DOHH2 (cell line): ENCODE measurements at regions not wholly inside any gene's neighbourhood (a gene's known extent, or its start where the extent isn't known, plus 50 kb on each side); places are given as distances from the start of the nearest gene placed in this dataset.
"Not testable (repeated sequence)": the region's sequence is repeated elsewhere in the genome, so short reads cannot be mapped to it uniquely, and the experiment has no call there.

Experiments used
- H3F3A ChIP-seq: fragments of 200-600 bp; sonication (generic), shearing (Covaris generic); 2 replicates; pipeline ENCODE4 v1.6.0; 2016; ENCODE audit warnings: antibody characterized with exemption, mild to moderate bottlenecking; ENCODE audit not compliant: control insufficient read depth, insufficient read depth
- H3K27ac ChIP-seq: fragments of 200-600 bp; sonication (generic); 2 replicates; pipeline ENCODE4 v1.5.1; 2014; ENCODE audit warnings: low read depth, mild to moderate bottlenecking, low read length, moderate library complexity
- H3K27me3 ChIP-seq: fragments of 200-600 bp; sonication (generic); 2 replicates; pipeline ENCODE4 v1.6.1; 2014; ENCODE audit warnings: mild to moderate bottlenecking, low read length, mixed read lengths; ENCODE audit not compliant: control insufficient read depth
- H3K36me3 ChIP-seq: fragments of 200-600 bp; sonication (generic); 2 replicates; pipeline ENCODE4 v1.6.1; 2014; ENCODE audit warnings: mild to moderate bottlenecking, low read length, moderate library complexity, mixed read lengths; ENCODE audit not compliant: control insufficient read depth
- H3K4me1 ChIP-seq: fragments of 200-600 bp; sonication (generic); 2 replicates; pipeline ENCODE4 v1.6.1; 2014; ENCODE audit warnings: mild to moderate bottlenecking, low read length, mixed read lengths; ENCODE audit not compliant: control insufficient read depth
- H3K4me2 ChIP-seq: fragments of 200-600 bp; sonication (generic); 2 replicates; pipeline ENCODE4 v1.6.0; 2014; ENCODE audit warnings: mild to moderate bottlenecking, low read length, moderate library complexity
- H3K4me3 ChIP-seq: fragments of 200-600 bp; sonication (generic); 2 replicates; pipeline ENCODE4 v1.5.1; 2014; ENCODE audit warnings: mild to moderate bottlenecking, low read length, mixed read lengths
- H3K79me2 ChIP-seq: fragments of 200-600 bp; sonication (generic); 2 replicates; pipeline ENCODE4 v1.6.1; 2014; ENCODE audit warnings: mild to moderate bottlenecking, low read length, mixed read lengths; ENCODE audit not compliant: control insufficient read depth
- H3K9me2 ChIP-seq: fragments of 200-600 bp; sonication (generic); replicated peaks from 2 replicates; pipeline ENCODE4 v1.6.1; 2014; ENCODE audit warnings: mild to moderate bottlenecking, low read length, mixed read lengths; ENCODE audit not compliant: control insufficient read depth
- H3K9me3 ChIP-seq: fragments of 200-600 bp; sonication (generic); 2 replicates; pipeline ENCODE4 v1.6.1; 2014; ENCODE audit warnings: antibody characterized with exemption, low read length, mixed read lengths; ENCODE audit not compliant: control insufficient read depth, insufficient read depth
- H4K20me1 ChIP-seq: fragments of 200-600 bp; sonication (generic); 2 replicates; pipeline ENCODE4 v1.6.0; 2014; ENCODE audit warnings: low read depth, mild to moderate bottlenecking, antibody characterized with exemption, low read length, moderate library complexity; ENCODE audit not compliant: control insufficient read depth, insufficient read depth
- CTCF ChIP-seq: fragments of 200-600 bp; sonication (generic); IDR thresholded peaks from one replicate; pipeline ENCODE4 v1.5.1; 2014; ENCODE audit warnings: antibody characterized with exemption, mild to moderate bottlenecking, low read depth, low read length; ENCODE audit not compliant: poor library complexity, severe bottlenecking
- EZH2phosphoT487 ChIP-seq: fragments of 200-600 bp; sonication (generic); IDR thresholded peaks from 2 replicates; pipeline ENCODE4 v1.6.1; 2017; ENCODE audit warnings: borderline replicate concordance, mild to moderate bottlenecking, antibody characterized with exemption, low read length, moderate library complexity, mixed read lengths

- not testable (repeated sequence) for H3K79me2 ChIP-seq, H3K27me3 ChIP-seq, H3K9me3 ChIP-seq, H3K4me2 ChIP-seq, H3F3A ChIP-seq, H3K4me1 ChIP-seq, H3K4me3 ChIP-seq, H3K27ac ChIP-seq, H3K9me2 ChIP-seq, H3K36me3 ChIP-seq, H4K20me1 ChIP-seq
Measured at GRCh38 chr6:60747765-60748556, 1538.1 kb downstream of the KHDRBS2 start.

GRCh38 chr6:60737764-60738425, 1548.1 kb downstream of the KHDRBS2 start:
- not testable (repeated sequence) for H3K9me2 ChIP-seq

GRCh38 chr6:60737315-60737714, 1548.7 kb downstream of the KHDRBS2 start:
- not testable (repeated sequence) for H3K4me2 ChIP-seq, H3K4me3 ChIP-seq, H3K9me3 ChIP-seq, H4K20me1 ChIP-seq, H3K4me1 ChIP-seq, H3F3A ChIP-seq, H3K36me3 ChIP-seq, H3K9me2 ChIP-seq, H3K27ac ChIP-seq, H3K27me3 ChIP-seq, H3K79me2 ChIP-seq

More at GRCh38 chr6:60737764-60738425, 1548.1 kb downstream of the KHDRBS2 start:
- H4K20me1 ChIP-seq, H3K4me1 ChIP-seq, H3K79me2 ChIP-seq, H3K27ac ChIP-seq, H3K4me3 ChIP-seq, H3K27me3 ChIP-seq, H3K36me3 ChIP-seq, H3F3A ChIP-seq, H3K4me2 ChIP-seq, H3K9me3 ChIP-seq: not testable (repeated sequence)

GRCh38 chr6:60723935-60724334, 1562.1 kb downstream of the KHDRBS2 start:
- not testable (repeated sequence) for H3K4me2 ChIP-seq, H3K4me3 ChIP-seq, H3K36me3 ChIP-seq, H3K27me3 ChIP-seq, H4K20me1 ChIP-seq, H3F3A ChIP-seq, H3K4me1 ChIP-seq, H3K9me3 ChIP-seq, H3K79me2 ChIP-seq, H3K9me2 ChIP-seq, H3K27ac ChIP-seq

- Histone ChIP-seq H3K9me2 (no peaks in the 10 kb centered on the region), H4K20me1 (no peaks in the 10 kb centered on the region), H3K4me1 (no peaks in the 10 kb centered on the region), H3K36me3 (no peaks in the 10 kb centered on the region), H3K79me2 (no peaks in the 10 kb centered on the region), H3K27me3 (no peaks in the 10 kb centered on the region), H3K4me2 (no peak overlapping the region), H3F3A (no peaks in the 10 kb centered on the region), H3K27ac (no peak overlapping the region), H3K4me3 (no peak overlapping the region), H3K9me3 (no peaks in the 10 kb centered on the region)
- TF ChIP-seq CTCF (no peak), EZH2phosphoT487 (no peak)
Measured at GRCh38 chr6:60695232-60695631, 1590.8 kb downstream of the KHDRBS2 start.
